ENCODE measurements at regions not wholly inside any gene's neighbourhood (a gene's known extent, or its start where the extent isn't known, plus 50 kb on each side); places are given as distances from the start of the nearest gene placed in this dataset.

- WGBS, 2 donors: 92 to 94% methylated on average over 10 of the region's 10 CpGs
- DNase-seq: no peak
Observed at GRCh38 chr10:18959369-18959768, 89.2 kb upstream of the MALRD1 start.

GRCh38 chr10:18960466-18961079 is 88.0 kb upstream of the MALRD1 start:
- H3K36me3 ChIP-seq (ENCODE audit: control insufficient read depth in 4 of 4, insufficient read depth in 4 of 4, low read length in 4 of 4): no peaks in the 10 kb centered on the region
- TF ChIP-seq CTCF (IDR thresholded peaks at IDR 0.05; ENCODE audit: control extremely low read depth, extremely low read depth): no peak
- H3K4me1 ChIP-seq (ENCODE audit: control insufficient read depth in 5 of 5, insufficient read depth in 5 of 5, low read length in 5 of 5): no peaks in the 10 kb centered on the region
- no peak for DNase-seq
- H3K9me3 ChIP-seq (ENCODE audit: control insufficient read depth in 4 of 4, insufficient read depth in 3 of 4, low read length in 3 of 4): peaks cover 0 to 6% (median 0%) of the 10 kb centered on the region in 4 donors
- H3K27ac ChIP-seq (ENCODE audit: low read depth in 1 of 2, low read length in 1 of 2): no peak overlapping the region
- no peaks in the 10 kb centered on the region for H3K27me3 ChIP-seq (ENCODE audit: control insufficient read depth in 3 of 3, insufficient read depth in 3 of 3, low read length in 2 of 3)
- H3K4me3 ChIP-seq: no peak overlapping the region
- H3K9ac ChIP-seq (ENCODE audit: insufficient read depth in 1 of 2, low read length in 2 of 2): no peak overlapping the region
- WGBS, 2 donors: 89 to 92% methylated on average over 11 of the region's 11 CpGs
- ATAC-seq (ENCODE audit: insufficient read depth, low FRiP score): no peak

More at GRCh38 chr10:18959369-18959768, 89.2 kb upstream of the MALRD1 start:
- H3K27me3 ChIP-seq (ENCODE audit: control insufficient read depth in 3 of 3, insufficient read depth in 3 of 3, low read length in 2 of 3): no peaks in the 10 kb centered on the region
- H3K9ac ChIP-seq (ENCODE audit: insufficient read depth in 1 of 2, low read length in 2 of 2): no peak overlapping the region
- no peaks in the 10 kb centered on the region for H3K36me3 ChIP-seq (ENCODE audit: control insufficient read depth in 4 of 4, insufficient read depth in 4 of 4, low read length in 4 of 4)
- H3K9me3 ChIP-seq (ENCODE audit: control insufficient read depth in 4 of 4, insufficient read depth in 3 of 4, low read length in 3 of 4): peaks cover 0 to 6% (median 0%) of the 10 kb centered on the region in 4 donors
- no peak for ATAC-seq (ENCODE audit: insufficient read depth, low FRiP score)
- H3K4me1 ChIP-seq (ENCODE audit: control insufficient read depth in 5 of 5, insufficient read depth in 5 of 5, low read length in 5 of 5): peaks cover 0 to 5% (median 0%) of the 10 kb centered on the region in 5 donors
- H3K4me3 ChIP-seq: no peak overlapping the region
- no peak for TF ChIP-seq CTCF (IDR thresholded peaks at IDR 0.05; ENCODE audit: control extremely low read depth, extremely low read depth)
- no peak overlapping the region for H3K27ac ChIP-seq (ENCODE audit: low read depth in 1 of 2, low read length in 1 of 2)

GRCh38 chr10:18968159-18968558 is 80.4 kb upstream of the MALRD1 start:
- no peak for ATAC-seq (ENCODE audit: insufficient read depth, low FRiP score)
- WGBS, 2 donors: 88 to 92% methylated on average over 1 of the region's 1 CpG

More at GRCh38 chr10:18968159-18968558, 80.4 kb upstream of the MALRD1 start:
- DNase-seq: no peak
- TF ChIP-seq CTCF (IDR thresholded peaks at IDR 0.05; ENCODE audit: control extremely low read depth, extremely low read depth): no peak
- H3K4me3 ChIP-seq: no peak overlapping the region
- no peak overlapping the region for H3K9ac ChIP-seq (ENCODE audit: insufficient read depth in 1 of 2, low read length in 2 of 2)
- no peak overlapping the region for H3K27ac ChIP-seq (ENCODE audit: low read depth in 1 of 2, low read length in 1 of 2)
- no peaks in the 10 kb centered on the region for H3K4me1 ChIP-seq (ENCODE audit: control insufficient read depth in 5 of 5, insufficient read depth in 5 of 5, low read length in 5 of 5)
- peaks cover 0 to 2% (median 0%) of the 10 kb centered on the region in 4 donors for H3K9me3 ChIP-seq (ENCODE audit: control insufficient read depth in 4 of 4, insufficient read depth in 3 of 4, low read length in 3 of 4)
- no peaks in the 10 kb centered on the region for H3K27me3 ChIP-seq (ENCODE audit: control insufficient read depth in 3 of 3, insufficient read depth in 3 of 3, low read length in 2 of 3)
- H3K36me3 ChIP-seq (ENCODE audit: control insufficient read depth in 4 of 4, insufficient read depth in 4 of 4, low read length in 4 of 4): no peaks in the 10 kb centered on the region

All from lung (tissue), 11 donors.